ENCODE measurements at regions not wholly inside any gene's neighbourhood (a gene's known extent, or its start where the extent isn't known, plus 50 kb on each side); places are given as distances from the start of the nearest gene placed in this dataset.
A peak's percentile ranks its signal among the peaks of the same experiment; 100 is the strongest.

- Histone ChIP-seq H3K36me3 (replicated peaks in 1 of 2; ENCODE audit: control insufficient read depth in 1 of 2, insufficient read depth in 2 of 2, low read length in 2 of 2) (no peaks in the 10 kb centered on the region), H3K27me3 (ENCODE audit: control insufficient read depth in 2 of 2, insufficient read depth in 2 of 2, low read length in 2 of 2) (no peaks in the 10 kb centered on the region), H2AFZ (ENCODE audit: insufficient read depth, low read depth, low read length, poor library complexity, severe bottlenecking) (no peak overlapping the region), H3K4me1 (ENCODE audit: control insufficient read depth in 1 of 2, insufficient read depth in 2 of 2, low read length in 2 of 2) (no peaks in the 10 kb centered on the region), H3K4me3 (replicated peaks in 1 of 3; ENCODE audit: low read depth in 2 of 3, low read length in 3 of 3) (no peak overlapping the region), H4K20me1 (ENCODE audit: insufficient read depth, low read length) (no peaks in the 10 kb centered on the region), H3K9me3 (replicated peaks in 1 of 2; ENCODE audit: control insufficient read depth in 1 of 2, insufficient read depth in 1 of 2, low read length in 2 of 2) (no peaks in the 10 kb centered on the region), H3K9ac (ENCODE audit: insufficient read depth, low read length, poor library complexity, severe bottlenecking) (no peak overlapping the region), H3K4me2 (replicated peaks; ENCODE audit: extremely low read depth, low read length, poor library complexity, severe bottlenecking) (no peak overlapping the region), H3K79me2 (ENCODE audit: insufficient read depth, low read length) (no peaks in the 10 kb centered on the region), H3K27ac (ENCODE audit: low read depth in 1 of 2, low read length in 2 of 2) (no peak overlapping the region)
- TF ChIP-seq CTCF (IDR thresholded peaks at IDR 0.05), result peak; percentile 75
- Mint-ChIP-seq H3K27ac (peak overlapping the region in 1 of 7 donors; percentile 30), H3K27me3 (ENCODE audit: low read depth in 3 of 3) (peaks cover 5 to 36% (median 26%) of the 10 kb centered on the region in 3 donors), H3K4me3 (no peak overlapping the region), H3K9me3 (peaks cover 0 to 3% (median 0%) of the 10 kb centered on the region in 7 donors), H3K4me1 (no peaks in the 10 kb centered on the region), H3K36me3 (no peaks in the 10 kb centered on the region)
- intact Hi-C loops (cut with micrococcal nuclease), result loop anchor here (2.0 to 10.0 kb wide), 3 partner anchors 82 to 130 kb away; no protein-coding TSS in a partner anchor
- DNase-seq, result peak; percentile 50 to 63 (median 54)
- 89% methylated on average over 3 of the region's 5 CpGs for WGBS (ENCODE audit: insufficient coverage)
Measured at GRCh38 chr7:149662591-149663095, 110.7 kb downstream of the ZNF467 start.

GRCh38 chr7:149655784-149656183 is 117.6 kb downstream of the ZNF467 start:
- Histone ChIP-seq H3K9me3 (replicated peaks in 1 of 2; ENCODE audit: control insufficient read depth in 1 of 2, insufficient read depth in 1 of 2, low read length in 2 of 2) (peaks cover 9 to 11% of the 10 kb centered on the region in 2 donors), H3K4me3 (replicated peaks in 1 of 3; ENCODE audit: low read depth in 2 of 3, low read length in 3 of 3) (no peak overlapping the region), H3K27me3 (ENCODE audit: control insufficient read depth in 2 of 2, insufficient read depth in 2 of 2, low read length in 2 of 2) (no peaks in the 10 kb centered on the region), H3K27ac (ENCODE audit: low read depth in 1 of 2, low read length in 2 of 2) (no peak overlapping the region), H3K79me2 (ENCODE audit: insufficient read depth, low read length) (no peaks in the 10 kb centered on the region), H3K9ac (ENCODE audit: insufficient read depth, low read length, poor library complexity, severe bottlenecking) (no peak overlapping the region), H2AFZ (ENCODE audit: insufficient read depth, low read depth, low read length, poor library complexity, severe bottlenecking) (no peak overlapping the region), H3K36me3 (replicated peaks in 1 of 2; ENCODE audit: control insufficient read depth in 1 of 2, insufficient read depth in 2 of 2, low read length in 2 of 2) (no peaks in the 10 kb centered on the region), H4K20me1 (ENCODE audit: insufficient read depth, low read length) (no peaks in the 10 kb centered on the region), H3K4me1 (ENCODE audit: control insufficient read depth in 1 of 2, insufficient read depth in 2 of 2, low read length in 2 of 2) (no peaks in the 10 kb centered on the region), H3K4me2 (replicated peaks; ENCODE audit: extremely low read depth, low read length, poor library complexity, severe bottlenecking) (no peak overlapping the region)
- H3K9me3 Mint-ChIP-seq, result peaks cover 9 to 31% (median 26%) of the 10 kb centered on the region in 7 donors
- no peak for DNase-seq
- intact Hi-C loops (cut with micrococcal nuclease), result no loop called here
- H3K4me3 Mint-ChIP-seq, result no peak overlapping the region
- no peaks in the 10 kb centered on the region for H3K4me1 Mint-ChIP-seq
- H3K36me3 Mint-ChIP-seq, result no peaks in the 10 kb centered on the region
- no peak overlapping the region for H3K27ac Mint-ChIP-seq
- TF ChIP-seq CTCF (IDR thresholded peaks at IDR 0.05), result no peak
- no CpG with 5 or more reads among the region's 1 CpG for WGBS (ENCODE audit: insufficient coverage)
- H3K27me3 Mint-ChIP-seq (ENCODE audit: low read depth in 3 of 3), result peaks cover 7 to 18% (median 12%) of the 10 kb centered on the region in 3 donors

All from CD14-positive monocyte (primary cell).